CD4-positive, alpha-beta T cell treated with Interleukin-6 at 100 ng/mL for 8 hours (primary cell): ENCODE measurements at regions not wholly inside any gene's neighbourhood (a gene's known extent, or its start where the extent isn't known, plus 50 kb on each side); places are given as distances from the start of the nearest gene placed in this dataset.

Experiments used
- DNase-seq: peaks from one replicate; pipeline ENCODE4 v3.0.0-alpha.2; 2020; ENCODE audit warnings: mixed read lengths, low spot score

GRCh38 chr12:30874455-30875321, 51.9 kb upstream of the TSPAN11 start:
- DNase-seq = no peak

GRCh38 chr12:30870491-30871265, 55.9 kb upstream of the TSPAN11 start:
- DNase-seq = no peak

DNA sequence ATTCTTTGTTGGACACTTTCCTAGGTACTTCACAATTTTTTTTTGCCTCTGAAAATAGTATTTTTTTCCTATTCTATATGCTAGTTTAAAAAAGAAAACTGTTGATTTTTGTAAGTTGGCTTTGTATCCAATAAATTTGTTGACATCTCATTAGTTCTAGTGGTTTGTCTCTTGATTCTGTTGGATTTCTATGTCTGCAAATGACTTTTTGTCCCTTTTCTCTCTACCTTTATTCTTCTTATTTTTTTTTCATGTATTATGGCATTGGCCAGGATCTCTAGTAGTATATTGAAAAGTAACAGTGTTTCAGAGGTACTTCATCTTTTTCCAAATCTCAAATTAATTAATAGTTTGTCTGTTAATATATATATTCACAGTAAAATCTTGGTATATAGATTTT, 59.1 kb upstream of the TSPAN11 start:
- no peak for DNase-seq

- no peak for DNase-seq
Measured at GRCh38 chr12:30866256-30866655, 60.3 kb upstream of the TSPAN11 start.

DNA sequence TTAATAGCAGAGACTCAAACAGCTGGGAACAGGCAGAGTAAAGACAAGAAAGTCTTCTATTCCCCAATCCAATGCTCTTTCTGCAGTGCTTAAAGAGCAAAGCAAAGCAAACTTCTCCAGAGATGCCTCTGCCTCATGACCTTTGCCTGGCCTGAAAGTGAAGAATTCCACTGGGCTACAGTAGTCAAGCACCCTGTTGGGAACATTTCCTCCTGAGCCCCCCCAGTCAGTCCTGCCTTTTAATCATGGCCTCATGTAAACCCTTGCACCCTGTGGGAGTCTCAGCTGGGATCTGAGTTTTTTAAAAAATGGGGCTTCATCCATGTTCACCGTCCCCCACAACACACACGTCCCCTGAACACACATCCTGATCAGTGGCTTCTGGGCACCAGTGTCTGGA, 62.7 kb upstream of the TSPAN11 start:
- DNase-seq = no peak

GRCh38 chr12:30862486-30862885, 64.1 kb upstream of the TSPAN11 start:
- no peak for DNase-seq

DNA sequence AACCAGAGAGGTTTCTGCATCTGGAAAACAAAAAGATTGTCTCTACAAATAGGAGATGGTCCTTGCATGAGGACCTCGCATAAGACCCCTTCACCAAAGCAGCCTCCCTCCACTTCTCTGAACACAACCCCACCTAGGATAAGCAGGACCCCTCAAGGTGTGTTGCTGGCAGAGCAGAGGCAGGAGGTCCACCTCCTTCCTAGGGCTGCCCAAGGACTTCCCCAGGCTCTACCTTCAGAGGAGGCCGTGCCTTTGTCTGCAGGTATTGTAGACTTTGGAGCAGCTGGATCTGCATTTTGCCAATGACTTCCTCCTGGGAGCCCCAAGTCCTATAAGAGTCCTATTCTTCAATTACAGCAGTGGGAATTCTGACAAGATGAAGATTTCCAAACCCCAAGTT, 67.3 kb upstream of the TSPAN11 start:
- no peak for DNase-seq

- DNase-seq = no peak
Measured at GRCh38 chr12:30858471-30858870, 68.1 kb upstream of the TSPAN11 start.

GRCh38 chr12:30853561-30854133, 72.9 kb upstream of the TSPAN11 start:
- no peak for DNase-seq

GRCh38 chr12:30850684-30851083, 75.9 kb upstream of the TSPAN11 start:
- no peak for DNase-seq

- peak; percentile 65 for DNase-seq
Measured at GRCh38 chr12:30847259-30847658, 79.3 kb upstream of the TSPAN11 start.

- no peak for DNase-seq
Measured at GRCh38 chr12:30846776-30847175, 79.8 kb upstream of the TSPAN11 start.

DNA sequence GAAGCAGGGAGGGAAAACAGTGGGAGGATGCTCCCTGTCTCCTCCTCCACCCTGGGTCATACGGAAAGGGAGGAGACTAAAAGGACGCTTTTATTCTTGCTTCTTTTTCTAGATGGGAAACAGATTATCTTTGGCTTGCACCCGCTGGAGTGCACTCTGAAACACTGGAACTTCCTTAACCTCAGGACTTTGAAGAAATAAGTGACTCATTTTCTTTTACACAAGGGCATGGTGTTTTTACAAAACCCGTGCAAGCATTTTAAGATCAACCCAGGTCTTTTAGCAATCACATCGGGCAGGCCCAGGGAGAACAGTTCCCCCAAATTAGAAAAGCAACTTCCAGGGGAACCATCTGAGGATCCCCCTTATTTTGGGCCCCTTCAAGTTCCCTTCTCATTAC, 80.9 kb upstream of the TSPAN11 start:
- no peak for DNase-seq

DNA sequence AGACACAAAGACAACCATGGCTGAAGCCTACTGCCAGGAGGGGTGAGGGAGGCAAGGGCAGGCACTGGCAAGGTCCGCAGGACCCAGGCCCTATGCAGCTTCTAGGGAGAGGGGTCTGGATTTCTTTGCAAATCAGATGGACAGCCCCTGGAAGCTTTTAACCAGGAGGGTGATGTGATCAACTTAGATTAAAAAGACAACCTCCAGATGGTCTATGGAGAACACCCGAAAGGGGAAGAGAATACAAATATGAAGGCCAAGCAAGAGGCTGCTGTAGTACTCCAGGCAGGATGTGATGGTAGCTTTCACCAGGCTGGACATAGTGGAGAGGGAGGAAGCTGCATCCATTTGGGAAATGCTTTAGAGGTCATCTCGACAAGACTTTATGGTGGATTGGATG, 83.3 kb upstream of the TSPAN11 start:
- no peak for DNase-seq

- no peak for DNase-seq
Measured at GRCh38 chr12:30840715-30841114, 85.8 kb upstream of the TSPAN11 start.

DNA sequence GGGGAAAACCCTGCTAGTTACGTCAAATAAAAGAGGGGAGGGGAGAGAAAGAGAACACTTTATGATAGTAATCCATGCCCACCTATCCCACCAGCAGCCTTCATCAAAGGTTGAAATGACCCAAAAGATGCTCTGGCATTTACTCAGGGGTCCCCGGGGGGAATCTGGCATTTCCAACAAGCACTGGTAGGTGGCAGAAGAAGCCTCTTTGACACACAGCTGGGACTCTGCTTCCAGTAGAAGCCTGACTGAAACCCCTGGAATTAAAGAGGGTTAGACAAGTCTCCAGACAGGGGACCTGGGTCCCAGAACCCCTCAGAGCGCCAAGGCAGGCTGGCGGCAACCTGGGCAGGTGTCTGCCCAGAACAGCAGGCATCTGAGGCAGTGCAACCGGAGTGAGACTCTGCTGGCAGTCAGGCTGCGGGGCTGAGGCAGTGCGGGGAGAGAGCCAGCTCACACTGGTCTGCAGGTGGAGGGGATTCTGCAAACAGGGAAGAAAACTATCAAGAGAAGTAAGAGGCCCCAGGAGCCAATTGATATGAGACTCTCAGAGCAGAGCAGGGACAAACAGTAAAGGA, 85.0 kb upstream of the CAPRIN2 start:
- DNase-seq = no peak

DNA sequence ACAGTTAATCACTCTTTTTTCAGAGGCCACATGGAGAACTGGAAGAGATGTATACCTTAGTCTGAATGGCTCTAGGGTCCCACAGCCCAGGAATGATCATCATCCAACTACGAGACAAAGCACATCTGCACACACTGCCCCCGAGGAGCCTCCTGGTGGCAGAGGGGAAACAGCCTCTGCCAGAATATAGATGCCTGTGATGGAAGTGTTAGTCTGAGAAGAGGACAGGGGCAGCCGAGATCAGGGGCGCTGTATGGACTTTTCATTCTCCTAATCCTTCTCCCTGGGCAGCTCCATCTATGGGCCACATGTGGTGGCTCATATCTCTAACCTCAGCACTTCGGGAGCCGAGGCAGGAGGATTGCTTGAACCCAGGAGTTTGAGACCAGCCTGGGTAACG, 82.8 kb upstream of the CAPRIN2 start:
- no peak for DNase-seq

DNA sequence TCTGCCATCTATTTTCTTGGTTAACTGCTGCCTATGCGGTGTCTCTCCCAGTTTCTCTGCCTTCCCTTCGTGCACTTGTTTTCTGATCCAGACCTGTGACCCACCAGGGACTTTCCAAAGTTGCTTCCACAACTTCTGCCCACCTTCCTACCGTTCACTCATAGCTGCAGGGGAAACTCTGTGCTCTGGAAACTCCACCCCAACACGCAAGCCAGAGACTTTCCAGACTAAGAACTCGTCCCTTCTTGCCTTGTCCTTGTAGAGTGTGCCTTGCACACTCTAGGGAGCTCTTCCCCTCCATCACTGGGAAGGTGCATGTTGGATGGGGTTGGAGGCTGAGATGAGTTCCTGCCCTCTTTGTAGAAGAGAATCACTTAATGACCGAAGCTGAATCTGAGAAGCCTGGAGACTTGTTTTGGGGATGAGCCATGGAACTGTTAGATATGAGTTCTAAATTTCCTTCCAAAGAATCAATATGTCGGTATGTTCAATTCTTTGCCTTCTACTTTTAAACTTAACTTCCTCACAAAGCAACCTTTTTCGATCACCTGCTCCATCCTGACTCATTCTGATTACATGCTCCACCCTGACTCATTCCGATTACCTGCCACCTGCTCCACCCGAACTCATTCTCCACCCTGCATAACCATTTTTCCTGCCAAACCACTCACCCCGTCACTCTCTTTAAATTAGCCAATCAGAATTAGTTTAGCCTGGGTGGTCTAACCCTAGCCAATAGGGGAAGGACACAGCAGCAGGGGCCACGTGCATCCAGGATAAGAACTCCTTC, 82.1 kb upstream of the CAPRIN2 start:
- DNase-seq = no peak

GRCh38 chr12:30835216-30835615, 80.5 kb upstream of the CAPRIN2 start:
- no peak for DNase-seq

DNA sequence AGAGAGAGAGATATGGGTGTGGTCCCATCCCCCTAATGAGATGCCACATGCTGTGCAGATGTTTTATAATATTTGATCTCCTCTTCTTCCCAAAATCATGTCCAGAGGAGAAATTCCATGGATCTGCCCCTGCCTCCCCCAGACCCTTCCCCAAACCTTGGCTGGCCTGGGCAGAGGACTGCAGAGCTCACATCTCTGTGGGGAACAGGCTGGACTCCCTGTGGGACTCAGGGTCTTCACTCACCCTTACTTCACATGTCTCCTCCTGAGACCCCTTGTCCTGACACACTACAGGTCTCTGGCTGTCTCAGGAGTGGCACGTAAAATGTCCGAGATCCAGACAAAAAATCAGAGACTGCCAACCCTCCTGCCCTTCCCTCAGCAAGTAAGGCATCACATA, 76.0 kb upstream of the CAPRIN2 start:
- no peak for DNase-seq

DNA sequence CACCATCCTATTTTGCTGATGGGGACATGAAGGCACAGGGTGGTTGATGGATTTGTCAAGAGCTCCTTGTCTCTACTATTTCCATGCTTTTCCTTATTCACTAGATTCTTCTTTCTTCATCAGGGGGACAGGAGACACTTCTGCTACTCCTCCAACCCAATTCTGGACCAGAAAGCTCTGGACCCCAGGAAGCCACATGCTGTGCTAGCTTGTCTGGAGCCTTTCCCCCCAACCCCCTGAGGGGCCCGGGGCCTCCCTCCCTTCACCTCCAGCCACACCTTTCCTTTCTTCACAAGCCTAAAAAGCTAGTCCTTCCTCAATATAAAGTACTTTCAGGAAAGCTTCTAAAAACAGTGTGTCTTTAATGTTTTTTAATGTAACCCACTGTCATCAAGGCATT, 75.1 kb upstream of the CAPRIN2 start:
- DNase-seq = no peak

- no peak for DNase-seq
Measured at GRCh38 chr12:30828686-30829085, 73.9 kb upstream of the CAPRIN2 start.
